Type B pancreatic cell (in vitro differentiated cells): ENCODE measurements at regions not wholly inside any gene's neighbourhood (a gene's known extent, or its start where the extent isn't known, plus 50 kb on each side); places are given as distances from the start of the nearest gene placed in this dataset.

Experiments
- DNase-seq: peaks from one replicate; pipeline ENCODE4 v3.0.0; 2021; ENCODE audit warnings: mixed read lengths; ENCODE audit not compliant: unreplicated experiment; ENCODE audit errors: extremely low spot score
- H3K27ac Mint-ChIP-seq: 2 replicates; pipeline ENCODE4 v1.8.0; 2021; ENCODE audit warnings: mild to moderate bottlenecking, mixed read lengths
- H3K27me3 Mint-ChIP-seq: 2 replicates; pipeline ENCODE4 v1.8.0; 2021; ENCODE audit warnings: mixed read lengths
- H3K36me3 Mint-ChIP-seq: 2 replicates; pipeline ENCODE4 v1.8.0; 2021; ENCODE audit warnings: mixed read lengths
- H3K4me1 Mint-ChIP-seq: one replicate; pipeline ENCODE4 v1.8.0; 2021; ENCODE audit warnings: mixed read lengths; ENCODE audit not compliant: unreplicated experiment
- H3K4me3 Mint-ChIP-seq: 2 replicates; pipeline ENCODE4 v1.8.0; 2021; ENCODE audit warnings: mild to moderate bottlenecking, mixed read lengths
- H3K9me3 Mint-ChIP-seq: 2 replicates; pipeline ENCODE4 v1.8.0; 2021; ENCODE audit warnings: mixed read lengths
- TF ChIP-seq, protein P1 (sequence below): fragments of 200-600 bp; sonication (generic); conservative IDR thresholded peaks from 2 replicates; pipeline ENCODE4 v1.5.0; 2021; ENCODE audit warnings: antibody characterized with exemption, mild to moderate bottlenecking

DNA sequence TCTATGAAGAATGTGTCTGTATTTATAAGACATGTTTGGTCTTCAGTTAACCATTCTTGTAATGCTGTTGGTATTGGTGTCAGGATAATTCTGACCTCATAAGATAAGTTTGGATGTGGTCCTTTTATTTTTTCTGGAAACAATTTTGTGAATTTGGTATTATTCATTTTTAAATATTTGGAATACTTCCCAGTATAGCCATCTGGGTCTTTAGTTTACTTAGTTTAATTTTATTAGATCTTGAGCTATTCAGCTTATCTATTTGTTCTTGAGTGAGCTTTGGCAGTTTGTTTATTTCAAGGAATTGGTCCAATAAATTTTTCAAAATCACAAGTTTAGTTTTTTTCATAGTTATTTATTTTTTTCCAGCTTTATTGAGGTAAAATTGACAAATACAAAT, 335.4 kb upstream of the PCDH20 start:
- Mint-ChIP-seq H3K36me3 (no peaks in the 10 kb centered on the region), H3K27ac (no peak overlapping the region), H3K9me3 (no peaks in the 10 kb centered on the region), H3K4me1 (no peaks in the 10 kb centered on the region), H3K4me3 (no peak overlapping the region), H3K27me3 (no peaks in the 10 kb centered on the region)
- TF ChIP-seq, protein P1, sequence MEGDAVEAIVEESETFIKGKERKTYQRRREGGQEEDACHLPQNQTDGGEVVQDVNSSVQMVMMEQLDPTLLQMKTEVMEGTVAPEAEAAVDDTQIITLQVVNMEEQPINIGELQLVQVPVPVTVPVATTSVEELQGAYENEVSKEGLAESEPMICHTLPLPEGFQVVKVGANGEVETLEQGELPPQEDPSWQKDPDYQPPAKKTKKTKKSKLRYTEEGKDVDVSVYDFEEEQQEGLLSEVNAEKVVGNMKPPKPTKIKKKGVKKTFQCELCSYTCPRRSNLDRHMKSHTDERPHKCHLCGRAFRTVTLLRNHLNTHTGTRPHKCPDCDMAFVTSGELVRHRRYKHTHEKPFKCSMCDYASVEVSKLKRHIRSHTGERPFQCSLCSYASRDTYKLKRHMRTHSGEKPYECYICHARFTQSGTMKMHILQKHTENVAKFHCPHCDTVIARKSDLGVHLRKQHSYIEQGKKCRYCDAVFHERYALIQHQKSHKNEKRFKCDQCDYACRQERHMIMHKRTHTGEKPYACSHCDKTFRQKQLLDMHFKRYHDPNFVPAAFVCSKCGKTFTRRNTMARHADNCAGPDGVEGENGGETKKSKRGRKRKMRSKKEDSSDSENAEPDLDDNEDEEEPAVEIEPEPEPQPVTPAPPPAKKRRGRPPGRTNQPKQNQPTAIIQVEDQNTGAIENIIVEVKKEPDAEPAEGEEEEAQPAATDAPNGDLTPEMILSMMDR = no peak
- no peak for DNase-seq

DNA sequence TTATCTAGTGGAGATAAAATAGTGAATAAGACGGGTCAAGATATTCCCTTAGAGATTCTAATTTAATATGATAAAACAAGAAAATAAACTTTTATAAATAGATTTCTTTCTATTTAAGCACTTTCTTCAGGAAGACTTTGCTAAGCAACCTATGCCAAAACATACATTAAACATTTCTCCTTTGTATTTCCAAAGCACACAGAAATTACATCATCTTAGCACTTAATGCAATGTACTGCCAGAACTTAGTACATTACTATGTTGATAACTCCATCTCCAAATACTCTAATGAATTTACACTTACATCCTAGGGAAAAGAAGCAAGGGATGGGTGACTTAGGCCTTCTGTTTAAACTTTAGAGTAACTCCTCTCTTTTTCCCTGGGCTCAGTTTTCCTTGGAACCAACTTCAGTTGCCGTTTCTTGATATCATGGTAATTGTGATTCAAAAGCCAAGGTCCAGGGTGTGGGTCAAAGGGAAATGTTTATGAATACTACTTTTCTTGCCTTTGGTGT, 322.6 kb upstream of the PCDH20 start:
- Mint-ChIP-seq H3K27ac (no peak overlapping the region), H3K4me1 (no peaks in the 10 kb centered on the region), H3K36me3 (no peaks in the 10 kb centered on the region), H3K4me3 (no peak overlapping the region), H3K9me3 (no peaks in the 10 kb centered on the region), H3K27me3 (no peaks in the 10 kb centered on the region)
- TF ChIP-seq, protein P1 = no peak
- DNase-seq = no peak

DNA sequence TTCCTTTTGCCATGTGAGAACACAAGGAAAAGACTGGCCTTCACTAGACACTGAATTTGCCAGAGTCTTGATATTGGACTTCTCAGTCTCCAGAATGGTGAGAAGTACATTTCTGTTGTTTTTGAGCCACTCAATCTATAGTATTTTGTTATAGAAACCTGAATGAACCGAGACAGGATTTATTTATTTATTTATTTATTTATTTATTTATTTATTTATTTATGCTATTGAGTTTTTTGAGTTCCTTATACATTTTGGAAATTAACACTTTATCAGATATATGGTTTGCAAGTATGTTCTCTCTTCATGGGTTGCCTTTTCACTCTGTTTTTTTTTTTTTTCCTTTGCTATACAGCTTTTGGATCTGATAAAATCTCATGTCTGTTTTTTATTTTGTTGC, 319.0 kb upstream of the PCDH20 start:
- H3K4me1 Mint-ChIP-seq = no peaks in the 10 kb centered on the region
- DNase-seq = no peak
- H3K9me3 Mint-ChIP-seq = no peaks in the 10 kb centered on the region
- H3K36me3 Mint-ChIP-seq = no peaks in the 10 kb centered on the region
- H3K4me3 Mint-ChIP-seq = no peak overlapping the region
- TF ChIP-seq, protein P1 = no peak
- H3K27ac Mint-ChIP-seq = no peak overlapping the region
- H3K27me3 Mint-ChIP-seq = no peaks in the 10 kb centered on the region

DNA sequence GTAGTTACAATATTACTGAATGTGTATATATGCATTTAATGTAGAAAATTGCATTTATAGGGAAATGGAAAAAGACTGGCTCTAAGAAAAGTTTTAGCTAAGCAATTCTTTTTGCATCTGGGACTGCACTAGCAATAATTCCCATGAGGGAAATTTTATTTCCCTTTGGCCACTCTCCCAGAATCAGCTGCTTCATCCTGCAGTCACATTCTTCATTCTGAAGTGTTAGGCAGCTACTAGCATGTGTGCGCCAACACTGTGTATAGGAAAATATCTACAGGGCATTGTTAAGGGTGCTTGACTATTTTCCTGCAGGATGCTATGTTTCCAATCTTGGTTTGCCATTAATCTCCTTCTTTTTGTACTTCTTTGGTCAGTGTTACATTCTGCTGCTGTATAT, 312.8 kb upstream of the PCDH20 start:
- Mint-ChIP-seq H3K27me3 (no peaks in the 10 kb centered on the region), H3K4me1 (no peaks in the 10 kb centered on the region), H3K36me3 (no peaks in the 10 kb centered on the region), H3K9me3 (no peaks in the 10 kb centered on the region), H3K4me3 (no peak overlapping the region), H3K27ac (no peak overlapping the region)
- TF ChIP-seq, protein P1 = no peak
- no peak for DNase-seq

DNA sequence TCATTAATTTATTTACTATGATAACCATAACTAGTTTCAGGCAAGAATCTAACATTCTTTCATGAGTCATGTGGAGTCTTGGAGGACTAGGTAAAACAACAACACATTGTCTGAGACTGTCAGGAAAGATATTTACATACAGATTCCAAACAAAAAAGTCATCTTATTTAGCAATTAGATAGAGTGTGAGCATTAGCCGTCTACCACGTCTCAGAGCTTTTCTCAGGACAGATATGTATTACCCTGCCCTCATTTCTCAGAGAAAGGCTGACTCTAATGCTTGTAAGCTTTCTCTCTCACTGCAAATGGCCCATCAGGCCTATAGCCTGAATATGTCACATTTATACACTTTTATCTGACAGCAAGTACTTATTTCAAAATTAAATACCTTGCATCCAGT, 312.1 kb upstream of the PCDH20 start:
- no peak for DNase-seq
- H3K9me3 Mint-ChIP-seq = no peaks in the 10 kb centered on the region
- TF ChIP-seq, protein P1 = no peak
- H3K27ac Mint-ChIP-seq = no peak overlapping the region
- no peaks in the 10 kb centered on the region for H3K36me3 Mint-ChIP-seq
- H3K27me3 Mint-ChIP-seq = no peaks in the 10 kb centered on the region
- no peaks in the 10 kb centered on the region for H3K4me1 Mint-ChIP-seq
- H3K4me3 Mint-ChIP-seq = no peak overlapping the region

DNA sequence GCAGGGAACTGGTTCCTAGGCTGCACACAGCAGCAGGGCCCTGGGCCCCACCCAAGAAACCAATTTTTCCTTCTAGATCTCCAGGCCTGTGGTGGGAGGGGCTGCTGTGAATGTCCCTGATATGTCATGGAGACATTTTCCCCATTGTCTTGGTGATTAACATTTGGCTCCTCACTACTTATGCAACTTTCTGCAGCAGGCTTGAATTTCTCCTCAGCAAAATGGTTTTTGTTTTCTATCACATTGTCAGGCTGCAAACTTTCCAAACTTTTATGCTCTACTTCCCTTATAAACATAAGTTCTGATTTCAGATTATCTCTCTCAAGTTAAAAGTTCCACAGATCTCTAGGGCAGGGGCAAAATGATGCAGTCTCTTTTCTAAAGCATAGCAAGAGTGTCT, 310.2 kb upstream of the PCDH20 start:
- no peak for DNase-seq
- H3K27ac Mint-ChIP-seq = no peak overlapping the region
- no peaks in the 10 kb centered on the region for H3K36me3 Mint-ChIP-seq
- no peak overlapping the region for H3K4me3 Mint-ChIP-seq
- TF ChIP-seq, protein P1 = no peak
- H3K27me3 Mint-ChIP-seq = no peaks in the 10 kb centered on the region
- no peaks in the 10 kb centered on the region for H3K9me3 Mint-ChIP-seq
- H3K4me1 Mint-ChIP-seq = no peaks in the 10 kb centered on the region
